ENCODE measurements at regions not wholly inside any gene's neighbourhood (a gene's known extent, or its start where the extent isn't known, plus 50 kb on each side); places are given as distances from the start of the nearest gene placed in this dataset.
A peak's percentile ranks its signal among the peaks of the same experiment; 100 is the strongest.

DNA sequence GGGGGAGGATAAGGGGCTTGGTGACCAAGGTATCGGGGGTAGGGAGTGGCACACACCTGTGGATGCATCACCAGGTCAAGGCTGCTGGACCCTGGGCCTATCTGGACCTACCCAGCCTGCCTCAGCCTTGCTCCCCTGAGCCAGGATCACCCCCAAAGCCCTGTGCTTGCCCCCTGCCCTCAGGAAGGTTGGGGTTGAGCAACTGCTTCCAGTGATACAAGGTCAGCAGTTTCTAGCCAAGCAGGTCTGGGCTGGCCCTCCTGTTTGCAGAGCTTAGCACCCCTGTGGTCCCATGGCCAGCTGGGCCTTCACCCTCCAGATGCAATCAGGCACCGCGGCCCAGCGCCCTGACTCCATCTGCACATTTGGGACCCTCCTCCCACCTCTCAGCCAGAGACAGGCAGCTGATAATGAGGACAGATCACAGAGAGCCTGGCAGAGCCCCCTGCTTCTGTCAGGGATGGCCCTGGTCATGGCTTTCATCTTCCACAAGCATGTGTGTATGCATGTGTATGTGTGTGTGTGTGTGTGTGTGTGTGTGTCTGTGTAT lies 154.6 kb downstream of the TFCP2L1 start:
- Histone ChIP-seq H3K27me3 (ENCODE audit: control insufficient read depth in 1 of 2, insufficient read depth in 2 of 2, low read length in 2 of 2) (peaks cover 6 to 31% of the 10 kb centered on the region in 2 experiments; a peak in 3 of 5 replicates), H3K9ac (ENCODE audit: insufficient read depth, low read depth, low read length) (no peak overlapping the region), H4K20me1 (ENCODE audit: insufficient read depth, low read length) (no peaks in the 10 kb centered on the region; the same call in 1 of the 2 replicates), H3K9me3 (ENCODE audit: low read length) (no peaks in the 10 kb centered on the region), H3K27ac (ENCODE audit: extremely low read length, insufficient read depth, low read length) (no peak overlapping the region), H3K79me2 (ENCODE audit: insufficient read depth, low read length) (no peaks in the 10 kb centered on the region), H3K4me1 (ENCODE audit: insufficient read depth, low read length) (no peaks in the 10 kb centered on the region), H3K4me3 (replicated peaks in 1 of 3; ENCODE audit: insufficient read depth in 1 of 3, low read depth in 2 of 3, low read length in 3 of 3) (no peak overlapping the region), H3K4me2 (ENCODE audit: low read depth, low read length) (no peak overlapping the region), H3K36me3 (replicated peaks in 1 of 2; ENCODE audit: control insufficient read depth in 1 of 2, insufficient read depth in 2 of 2, low read length in 2 of 2) (no peaks in the 10 kb centered on the region), H2AFZ (ENCODE audit: low read length) (no peak overlapping the region)
- TF ChIP-seq, protein P1, sequence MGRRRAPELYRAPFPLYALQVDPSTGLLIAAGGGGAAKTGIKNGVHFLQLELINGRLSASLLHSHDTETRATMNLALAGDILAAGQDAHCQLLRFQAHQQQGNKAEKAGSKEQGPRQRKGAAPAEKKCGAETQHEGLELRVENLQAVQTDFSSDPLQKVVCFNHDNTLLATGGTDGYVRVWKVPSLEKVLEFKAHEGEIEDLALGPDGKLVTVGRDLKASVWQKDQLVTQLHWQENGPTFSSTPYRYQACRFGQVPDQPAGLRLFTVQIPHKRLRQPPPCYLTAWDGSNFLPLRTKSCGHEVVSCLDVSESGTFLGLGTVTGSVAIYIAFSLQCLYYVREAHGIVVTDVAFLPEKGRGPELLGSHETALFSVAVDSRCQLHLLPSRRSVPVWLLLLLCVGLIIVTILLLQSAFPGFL (CRISPR knock-in tag; IDR thresholded peaks at IDR 0.05): no peak
- TF ChIP-seq MAFK (conservative IDR thresholded peaks at IDR 0.05 in 1 of 2, IDR thresholded peaks at IDR 0.05 in 1 of 2; ENCODE audit: low read length in 2 of 2): peak in 1 of 2 experiments; percentile 1; a peak in 1 of 4 replicates
- CTCF ChIA-PET (ENCODE audit: low intra/inter-chr PET ratio, low total read pairs): no interaction called here
- POLR2A ChIA-PET: no interaction called here
- ATAC-seq: no peak
- DNase-seq (ENCODE audit: low spot score): no peak
- no peak for FAIRE-seq
- no TSS peak for BruUV-seq (replicated peaks)
- 0% methylated on average over 3 of the region's 4 CpGs for WGBS (ENCODE audit: low lambda C conversion rate)
- in situ Hi-C loops (cut with HindIII; ENCODE audit: extremely low pct_ligation_motif_present, low pct_unique_long_range_greater_than_20kb) (no loop called here), intact Hi-C loops (cut with micrococcal nuclease; ENCODE audit: unreplicated experiment) (no loop called here)

DNA sequence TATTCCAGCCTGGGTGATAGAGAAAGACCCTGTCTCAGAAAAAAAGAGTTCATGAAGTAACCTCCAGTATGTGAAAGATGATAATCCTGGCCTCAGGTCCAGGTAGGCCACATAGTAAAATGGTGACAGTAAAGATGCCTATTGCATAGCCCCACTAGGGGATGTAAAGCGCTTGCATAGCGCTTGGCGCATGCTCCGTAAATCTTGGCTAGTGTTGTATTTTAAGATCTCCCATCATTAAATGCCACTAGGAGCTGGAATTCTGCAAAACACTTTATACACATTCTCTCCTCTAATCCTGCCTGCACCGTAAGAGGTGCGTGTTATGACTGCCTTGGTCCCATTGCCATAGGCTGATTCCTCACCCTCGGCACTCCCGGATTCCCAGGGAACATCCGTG lies 153.6 kb downstream of the TFCP2L1 start:
- peaks cover 3 to 26% of the 10 kb centered on the region in 2 experiments; a peak in 3 of 5 replicates for H3K27me3 ChIP-seq (ENCODE audit: control insufficient read depth in 1 of 2, insufficient read depth in 2 of 2, low read length in 2 of 2)
- in situ Hi-C loops (cut with HindIII; ENCODE audit: extremely low pct_ligation_motif_present, low pct_unique_long_range_greater_than_20kb): no loop called here
- FAIRE-seq (no peak), ATAC-seq (no peak), DNase-seq (ENCODE audit: low spot score) (no peak)
- no peaks in the 10 kb centered on the region for H3K79me2 ChIP-seq (ENCODE audit: insufficient read depth, low read length)
- POLR2A ChIA-PET: no interaction called here
- no peaks in the 10 kb centered on the region for H3K4me1 ChIP-seq (ENCODE audit: insufficient read depth, low read length)
- intact Hi-C loops (cut with micrococcal nuclease; ENCODE audit: unreplicated experiment): no loop called here
- H4K20me1 ChIP-seq (ENCODE audit: insufficient read depth, low read length): no peaks in the 10 kb centered on the region; the same call in 1 of the 2 replicates
- no TSS peak for BruUV-seq (replicated peaks)
- no peak overlapping the region for H2AFZ ChIP-seq (ENCODE audit: low read length)
- H3K9ac ChIP-seq (ENCODE audit: insufficient read depth, low read depth, low read length): no peak overlapping the region
- no peak overlapping the region for H3K4me3 ChIP-seq (replicated peaks in 1 of 3; ENCODE audit: insufficient read depth in 1 of 3, low read depth in 2 of 3, low read length in 3 of 3)
- H3K9me3 ChIP-seq (ENCODE audit: low read length): no peaks in the 10 kb centered on the region
- TF ChIP-seq ZNF30 (CRISPR knock-in tag; IDR thresholded peaks at IDR 0.05): no peak
- no peak for TF ChIP-seq ZNF3 (CRISPR knock-in tag; IDR thresholded peaks at IDR 0.05)
- no peak for TF ChIP-seq ZNF337 (CRISPR knock-in tag; IDR thresholded peaks at IDR 0.05; ENCODE audit: borderline replicate concordance, low read depth)
- TF ChIP-seq ARNT2 (CRISPR knock-in tag; IDR thresholded peaks at IDR 0.05; ENCODE audit: low read depth): no peak
- no peak for TF ChIP-seq KMT2A (CRISPR knock-in tag; IDR thresholded peaks at IDR 0.05)
- TF ChIP-seq ZNF839 (CRISPR knock-in tag; IDR thresholded peaks at IDR 0.05; ENCODE audit: borderline replicate concordance): no peak
- H3K36me3 ChIP-seq (replicated peaks in 1 of 2; ENCODE audit: control insufficient read depth in 1 of 2, insufficient read depth in 2 of 2, low read length in 2 of 2): no peaks in the 10 kb centered on the region
- H3K4me2 ChIP-seq (ENCODE audit: low read depth, low read length): no peak overlapping the region
- 40% methylated on average over 9 of the region's 9 CpGs for WGBS (ENCODE audit: low lambda C conversion rate)
- CTCF ChIA-PET (ENCODE audit: low intra/inter-chr PET ratio, low total read pairs): no interaction called here
- no peak overlapping the region for H3K27ac ChIP-seq (ENCODE audit: extremely low read length, insufficient read depth, low read length)

All from HepG2 (cell line).